Hematopoietic multipotent progenitor cell (in vitro differentiated cells): ENCODE measurements at regions not wholly inside any gene's neighbourhood (a gene's known extent, or its start where the extent isn't known, plus 50 kb on each side); places are given as distances from the start of the nearest gene placed in this dataset.
"Not testable (repeated sequence)": the region's sequence is repeated elsewhere in the genome, so short reads cannot be mapped to it uniquely, and the experiment has no call there.

Experiments
- DNase-seq, 3 donors: peaks; one replicate each; pipeline ENCODE4 v3.0.0-alpha.2; 2011 to 2015; ENCODE audit warnings: low read depth in 2 of 3, low spot score in 2 of 3

- DNase-seq = no peak
Observed at GRCh38 chr11:13160806-13161205, 116.8 kb upstream of the BMAL1 start.

DNA sequence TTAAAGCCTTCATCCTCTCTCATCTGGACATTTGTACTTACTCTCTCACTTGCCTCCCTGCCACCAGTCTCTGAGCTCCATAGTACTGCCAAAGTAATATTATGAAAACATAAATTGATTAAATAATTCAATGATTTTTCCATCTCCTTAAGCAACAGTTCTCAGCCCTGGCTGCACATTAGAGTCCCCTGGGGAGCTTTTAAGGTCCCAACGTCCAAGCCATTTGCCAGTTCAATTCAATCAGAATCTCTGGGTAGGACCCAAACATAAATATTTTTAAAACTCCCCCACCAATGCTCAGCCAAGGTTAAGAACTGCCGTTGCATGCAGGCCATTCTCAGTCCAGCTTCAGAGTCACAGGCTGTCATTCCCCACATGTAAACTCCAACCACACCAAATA lies 114.4 kb upstream of the BMAL1 start:
- no peak for DNase-seq

DNA sequence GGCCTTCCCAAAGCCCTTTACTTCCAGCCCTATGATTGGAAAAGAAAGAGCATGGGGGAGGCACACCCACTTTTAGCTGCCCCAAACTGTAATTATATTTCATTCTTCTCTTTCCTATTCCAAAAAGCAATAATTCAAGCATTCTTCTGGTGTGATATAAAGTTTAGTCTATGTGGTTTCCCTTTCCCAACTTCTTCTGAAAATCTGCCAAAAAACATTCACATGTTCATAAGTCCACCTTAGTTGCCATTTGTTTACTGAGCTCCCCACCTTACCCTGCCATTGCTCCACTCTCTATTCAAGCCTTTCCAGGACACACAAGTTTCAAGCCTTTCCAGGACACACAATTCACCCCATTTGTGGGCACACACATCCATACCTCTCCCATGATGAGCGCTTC lies 111.6 kb upstream of the BMAL1 start:
- no peak for DNase-seq

DNA sequence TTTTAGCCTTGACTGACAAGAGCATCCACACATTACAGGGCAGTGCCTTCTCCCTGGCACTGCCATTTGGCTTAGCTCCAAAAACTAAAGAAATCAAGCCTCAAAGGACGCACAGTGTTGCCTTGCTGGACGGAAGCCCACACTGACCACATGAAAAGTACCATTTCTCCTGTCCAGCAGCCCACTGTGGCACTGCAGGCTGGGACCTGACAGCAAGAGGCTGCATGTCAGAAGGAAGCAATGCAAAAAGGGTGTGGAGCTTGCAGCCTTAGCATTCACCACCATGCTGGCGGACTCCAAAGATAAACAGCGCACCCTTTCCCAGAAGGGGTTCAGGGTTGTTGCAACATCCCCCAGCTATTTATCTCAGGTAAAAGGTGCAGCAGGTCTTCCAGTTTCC lies 109.3 kb upstream of the BMAL1 start:
- DNase-seq = no peak

GRCh38 chr11:13169709-13170108 lies 107.9 kb upstream of the BMAL1 start:
- no peak for DNase-seq

DNA sequence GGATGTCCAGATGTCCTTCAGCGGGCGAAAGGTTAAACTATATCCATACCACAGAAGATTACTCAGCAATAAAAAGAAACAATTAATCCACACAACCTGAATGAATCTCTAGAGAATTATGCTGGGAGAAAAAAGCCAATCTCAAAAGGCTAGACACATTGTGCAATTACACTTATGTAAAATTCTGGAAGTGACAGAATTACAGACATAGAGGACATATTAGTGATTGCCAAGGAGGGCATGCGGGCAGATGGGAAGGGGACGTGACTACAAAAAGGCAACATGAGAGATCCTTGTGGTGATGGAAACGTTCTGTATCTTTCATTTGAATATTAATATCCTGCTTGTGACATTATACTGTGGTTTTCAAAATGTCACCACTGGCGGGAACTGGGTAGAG lies 103.5 kb upstream of the BMAL1 start:
- no peak for DNase-seq

DNA sequence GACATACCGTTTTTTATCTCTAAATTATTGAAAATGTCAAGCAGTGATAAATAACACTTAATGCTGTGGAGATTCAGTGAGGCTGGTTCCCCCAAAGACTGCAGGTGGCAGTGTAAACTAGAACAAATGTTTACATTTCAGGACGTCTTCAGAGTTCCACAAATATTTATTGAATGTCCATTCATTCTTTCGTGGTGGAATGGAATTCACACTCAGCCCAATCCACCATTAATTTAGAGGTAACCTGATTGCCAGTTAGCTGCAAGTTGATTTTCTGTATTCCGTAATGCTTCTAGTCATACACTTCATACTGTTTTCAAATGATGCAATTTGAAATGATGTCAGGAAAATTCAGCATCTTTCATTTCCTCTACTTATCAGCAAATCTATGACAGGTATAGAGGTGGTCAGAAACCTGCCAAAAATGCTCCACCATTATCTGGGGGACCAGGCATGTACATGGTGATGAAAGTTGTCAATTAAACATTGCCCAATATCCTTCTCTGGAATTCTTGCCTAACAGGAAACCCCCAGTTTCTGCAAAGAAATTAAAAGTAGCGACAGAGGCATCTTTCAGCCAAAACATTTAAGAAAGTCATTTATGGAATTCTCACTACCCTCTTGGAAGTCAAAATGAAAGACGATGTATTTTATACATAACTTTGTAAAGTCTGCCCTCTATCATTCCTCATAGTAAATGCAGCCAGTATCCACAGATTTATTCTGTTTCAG lies 94.3 kb upstream of the BMAL1 start:
- DNase-seq = peak in 2 of 3 donors; percentile 18 to 56

- no peak for DNase-seq
Observed at GRCh38 chr11:13183826-13184196, 93.8 kb upstream of the BMAL1 start.

DNA sequence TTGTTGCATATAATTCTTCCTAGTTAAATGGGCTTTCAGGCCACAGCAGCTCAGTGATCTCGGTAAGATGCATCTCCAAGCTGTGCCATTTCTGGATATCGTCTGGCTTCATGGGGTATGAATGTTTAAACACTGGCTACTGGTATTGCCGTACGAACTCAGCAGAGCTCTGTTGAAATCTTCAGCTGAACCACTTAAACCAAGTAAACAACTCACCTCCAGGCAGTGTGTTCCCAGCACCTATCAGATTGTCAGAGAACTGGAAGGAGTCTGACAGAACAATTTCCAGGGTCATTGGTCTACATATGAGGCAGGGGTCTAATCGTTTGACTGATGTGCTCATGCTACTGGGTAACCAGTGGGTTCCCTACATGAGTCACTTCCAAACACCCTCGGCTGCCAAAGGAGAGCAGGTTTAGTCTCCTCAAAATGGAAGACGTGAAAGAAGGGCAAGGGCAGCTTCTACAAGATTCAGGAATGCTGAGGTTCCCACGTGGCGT lies 93.2 kb upstream of the BMAL1 start:
- DNase-seq = no peak

GRCh38 chr11:13188179-13188578 lies 89.4 kb upstream of the BMAL1 start:
- no peak for DNase-seq

GRCh38 chr11:13189561-13190426 lies 87.8 kb upstream of the BMAL1 start:
- DNase-seq = no peak

DNA sequence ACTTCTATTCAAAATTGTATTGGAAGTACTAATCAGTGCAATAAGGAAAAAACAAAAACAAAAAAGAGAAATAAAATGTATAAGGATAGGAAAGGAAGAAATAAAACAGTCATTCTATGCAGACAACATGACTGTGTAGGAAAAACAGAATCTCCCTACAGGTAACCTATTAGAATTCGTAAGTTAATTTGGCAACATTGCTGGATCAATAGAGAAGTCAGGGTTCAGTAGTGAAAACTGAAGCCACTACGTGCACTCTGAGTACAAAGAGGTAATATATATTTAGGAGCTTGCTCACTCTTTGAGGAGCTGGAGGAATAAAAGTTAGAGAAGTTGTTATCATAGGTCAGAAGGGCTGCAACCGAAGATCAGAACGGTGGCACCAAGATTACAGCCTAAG lies 84.0 kb upstream of the BMAL1 start:
- no peak for DNase-seq

DNA sequence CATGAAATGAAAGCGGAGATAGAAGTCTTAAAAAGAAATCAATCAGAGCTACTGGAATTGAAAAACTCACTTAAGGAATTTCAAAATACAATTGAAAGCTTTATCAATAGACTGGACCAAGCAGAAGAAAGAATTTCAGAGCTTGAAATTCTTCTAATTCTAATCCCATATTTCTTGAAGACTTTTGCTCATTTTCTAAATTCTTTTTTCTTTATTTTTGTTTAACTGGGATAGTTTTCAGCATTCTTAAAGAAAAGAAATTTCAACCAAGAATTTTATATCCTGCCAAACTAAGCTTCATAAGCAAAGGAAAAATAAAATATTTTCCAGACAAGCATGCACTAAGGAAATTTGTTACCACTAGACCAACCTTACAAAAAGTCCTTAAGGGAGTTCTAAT lies 80.2 kb upstream of the BMAL1 start:
- not testable (repeated sequence) for DNase-seq

DNA sequence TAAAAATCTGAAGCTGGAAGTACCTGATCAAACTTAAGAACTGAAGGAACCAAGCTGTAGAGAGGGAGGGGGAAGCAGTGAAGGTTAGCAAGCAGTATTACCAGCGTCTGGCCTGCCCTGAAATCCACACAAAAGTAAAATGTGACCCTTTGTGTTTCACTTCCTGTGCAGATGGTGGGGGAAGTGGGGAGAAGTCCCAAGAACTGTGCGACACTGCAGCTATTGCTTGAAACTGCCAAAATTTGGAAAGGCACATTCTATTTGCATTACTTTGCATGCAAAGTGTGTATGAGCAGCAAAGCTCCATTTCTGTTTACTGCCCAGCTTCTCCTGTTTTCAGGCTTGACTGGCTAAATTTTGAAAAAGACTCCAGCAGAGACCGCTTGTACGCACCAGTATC lies 72.1 kb upstream of the BMAL1 start:
- DNase-seq = peak in 1 of 3 donors; percentile 10

DNA sequence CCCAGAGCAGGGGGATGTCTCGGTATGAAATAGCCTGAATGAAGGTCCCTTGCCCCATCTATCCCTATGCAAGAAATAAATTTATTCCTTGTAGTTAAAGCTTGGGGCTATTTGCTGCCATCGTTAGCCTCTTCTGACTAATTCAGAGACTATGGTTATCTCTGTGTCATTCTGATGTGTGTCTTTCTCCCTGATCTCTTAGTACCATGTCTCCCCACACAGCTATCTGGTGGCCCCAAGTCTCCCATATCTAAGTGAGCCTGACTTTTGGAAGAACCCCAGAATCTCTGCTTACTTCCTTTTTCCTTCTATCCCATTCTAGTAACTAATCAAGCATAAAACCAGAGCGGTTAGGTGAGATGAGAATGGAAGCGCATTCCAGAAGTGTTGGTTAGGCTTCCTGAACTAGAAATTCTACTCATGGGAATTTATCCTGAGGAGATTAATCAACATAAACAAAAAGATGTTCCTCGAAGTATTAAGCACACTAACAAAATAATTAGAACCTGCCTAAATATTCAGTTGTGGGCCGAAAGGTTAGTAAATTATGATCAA lies 71.4 kb upstream of the BMAL1 start:
- no peak for DNase-seq

DNA sequence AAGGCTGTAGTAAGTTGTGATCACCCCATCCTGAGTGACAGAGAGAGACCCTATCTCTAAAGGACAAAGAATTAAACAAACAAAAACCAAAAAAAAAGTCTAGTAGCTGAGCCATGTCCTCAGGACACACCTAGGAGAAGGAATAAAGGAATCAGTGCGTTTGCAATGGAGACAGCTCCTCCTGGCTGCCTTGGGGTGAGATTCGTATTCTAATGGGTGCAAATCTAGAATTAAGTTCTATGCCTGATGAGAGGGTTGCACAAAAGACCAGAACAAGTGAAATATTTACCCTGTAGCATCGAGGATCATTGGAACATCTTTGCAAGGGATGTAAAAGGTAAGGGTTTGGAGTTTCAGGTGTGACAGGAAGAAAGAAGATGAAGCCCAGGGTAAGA lies 70.3 kb upstream of the BMAL1 start:
- no peak for DNase-seq

GRCh38 chr11:13207665-13208594 lies 69.7 kb upstream of the BMAL1 start:
- peak in 2 of 3 donors; percentile 69 to 74 for DNase-seq

DNA sequence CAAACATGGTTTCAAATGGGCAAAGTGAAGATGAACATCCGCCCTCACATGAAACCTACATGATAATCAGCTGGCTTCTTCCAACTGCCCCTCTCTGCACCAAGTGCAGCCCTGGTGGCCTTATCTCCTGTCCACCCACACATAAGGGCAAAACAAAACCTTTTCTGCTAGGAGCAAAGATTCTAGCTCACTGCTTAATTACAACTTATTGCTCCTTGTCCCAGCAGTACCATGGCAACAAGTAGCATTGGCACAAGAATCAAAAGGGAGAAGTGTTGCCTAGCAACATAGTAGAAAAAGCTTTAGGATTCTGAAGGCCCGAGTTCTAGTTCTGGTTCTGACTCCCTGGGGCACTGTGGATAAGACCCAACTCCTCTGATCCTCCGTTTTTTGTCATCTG lies 68.7 kb upstream of the BMAL1 start:
- no peak for DNase-seq

- no peak for DNase-seq
Observed at GRCh38 chr11:13209379-13209778, 68.2 kb upstream of the BMAL1 start.

GRCh38 chr11:13210424-13210823 lies 67.2 kb upstream of the BMAL1 start:
- peak in 1 of 3 donors; percentile 52 for DNase-seq

DNA sequence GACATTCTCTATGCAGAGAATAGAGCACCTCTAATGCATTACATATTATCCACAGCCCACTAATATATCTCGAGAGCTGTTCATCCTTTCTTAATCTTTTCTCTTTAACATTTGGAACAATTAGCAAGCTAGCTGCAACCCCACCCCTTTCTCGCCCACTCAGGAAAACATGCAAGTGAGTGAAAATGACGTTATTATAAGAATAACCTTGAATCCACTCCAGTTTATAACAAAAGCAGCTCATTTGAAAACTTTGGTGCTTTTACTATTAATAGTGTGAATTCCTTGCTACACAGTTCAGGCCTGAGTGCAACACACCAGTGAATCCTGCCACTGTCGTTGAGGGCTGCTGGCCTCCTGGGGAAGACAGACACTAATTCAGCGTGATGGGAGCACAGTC lies 63.3 kb upstream of the BMAL1 start:
- DNase-seq = no peak
